ENCODE measurements at regions not wholly inside any gene's neighbourhood (a gene's known extent, or its start where the extent isn't known, plus 50 kb on each side); places are given as distances from the start of the nearest gene placed in this dataset.

DNA sequence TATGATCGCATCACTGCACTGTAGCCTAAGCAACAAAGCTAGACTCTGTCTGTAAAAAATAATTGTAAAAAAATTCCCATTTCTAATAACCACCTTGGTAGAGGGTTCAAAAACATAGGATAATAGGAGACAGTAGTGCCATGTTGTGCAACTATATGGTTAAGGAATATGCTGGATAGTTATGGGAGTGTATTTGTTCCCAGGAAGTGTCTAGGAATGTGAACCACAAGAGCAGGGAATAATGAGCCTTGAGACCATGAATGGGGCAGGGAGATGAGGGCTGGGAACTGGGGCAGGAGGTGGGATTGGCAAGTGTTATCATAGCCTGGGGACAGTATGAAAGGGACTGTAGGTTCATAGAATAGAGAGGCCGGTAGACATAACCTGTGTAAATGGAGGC lies 50.4 kb downstream of the RUSC2 start:
- Mint-ChIP-seq H3K9me3 (no peaks in the 10 kb centered on the region), H3K4me1 (no peaks in the 10 kb centered on the region), H3K36me3 (no peaks in the 10 kb centered on the region), H3K27ac (no peak overlapping the region), H3K27me3 (peaks cover 14% of the 10 kb centered on the region), H3K4me3 (no peak overlapping the region)
- no peak for DNase-seq

GRCh38 chr9:35546853-35547252 lies 56.9 kb downstream of the RUSC2 start:
- Mint-ChIP-seq H3K36me3 (no peaks in the 10 kb centered on the region), H3K9me3 (no peaks in the 10 kb centered on the region), H3K27ac (no peak overlapping the region), H3K27me3 (no peaks in the 10 kb centered on the region), H3K4me3 (no peak overlapping the region), H3K4me1 (no peaks in the 10 kb centered on the region)
- DNase-seq: no peak

DNA sequence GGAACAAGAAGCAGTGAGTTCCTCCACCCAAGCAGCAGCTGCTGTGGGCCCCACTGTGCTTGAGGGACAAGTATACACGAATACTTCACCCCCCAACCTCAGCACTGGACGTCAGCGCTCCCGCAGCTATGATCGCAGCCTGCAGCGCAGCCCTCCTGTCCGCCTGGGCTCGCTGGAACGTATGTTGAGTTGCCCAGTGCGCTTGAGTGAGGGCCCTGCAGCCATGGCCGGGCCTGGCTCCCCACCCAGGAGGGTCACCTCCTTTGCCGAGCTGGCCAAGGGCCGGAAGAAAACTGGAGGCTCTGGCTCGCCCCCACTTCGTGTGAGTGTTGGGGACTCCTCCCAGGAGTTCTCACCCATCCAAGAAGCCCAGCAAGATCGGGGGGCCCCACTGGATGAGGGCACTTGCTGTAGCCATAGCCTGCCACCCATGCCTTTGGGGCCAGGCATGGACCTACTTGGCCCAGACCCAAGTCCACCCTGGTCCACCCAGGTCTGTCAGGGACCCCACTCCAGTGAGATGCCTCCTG lies 57.1 kb upstream of the TESK1 start:
- Mint-ChIP-seq H3K36me3 (no peaks in the 10 kb centered on the region), H3K4me3 (no peak overlapping the region), H3K27ac (no peak overlapping the region), H3K27me3 (no peaks in the 10 kb centered on the region), H3K4me1 (no peaks in the 10 kb centered on the region), H3K9me3 (no peaks in the 10 kb centered on the region)
- DNase-seq: no peak

DNA sequence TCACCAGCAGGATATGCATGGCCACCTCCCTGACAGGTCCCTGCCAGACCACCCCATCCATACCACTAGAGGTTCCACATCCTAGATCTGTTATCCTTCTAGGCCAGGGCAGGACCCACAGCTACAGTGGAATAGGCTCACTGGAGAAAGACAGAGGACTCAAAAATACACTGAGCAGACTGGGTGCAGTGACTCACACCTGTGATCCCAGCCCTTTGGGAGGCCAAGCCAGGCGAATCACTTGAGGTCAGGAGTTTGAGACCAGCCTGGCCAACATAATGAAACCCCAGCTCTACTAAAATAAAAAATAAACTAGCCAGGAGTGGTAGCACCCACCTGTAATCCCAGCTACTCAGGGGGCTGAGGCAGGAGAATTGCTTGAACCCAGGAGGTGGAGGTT lies 56.5 kb upstream of the TESK1 start:
- no peak for DNase-seq
- no peak overlapping the region for H3K4me3 Mint-ChIP-seq
- H3K4me1 Mint-ChIP-seq: no peaks in the 10 kb centered on the region
- H3K36me3 Mint-ChIP-seq: no peaks in the 10 kb centered on the region
- H3K27me3 Mint-ChIP-seq: no peaks in the 10 kb centered on the region
- no peak overlapping the region for H3K27ac Mint-ChIP-seq
- no peaks in the 10 kb centered on the region for H3K9me3 Mint-ChIP-seq

GRCh38 chr9:35549441-35549840 lies 55.6 kb upstream of the TESK1 start:
- Mint-ChIP-seq H3K9me3 (no peaks in the 10 kb centered on the region), H3K4me1 (no peaks in the 10 kb centered on the region), H3K4me3 (no peak overlapping the region), H3K27ac (no peak overlapping the region), H3K27me3 (no peaks in the 10 kb centered on the region), H3K36me3 (no peaks in the 10 kb centered on the region)
- no peak for DNase-seq

GRCh38 chr9:35552376-35552775 lies 52.7 kb upstream of the TESK1 start:
- Mint-ChIP-seq H3K9me3 (no peaks in the 10 kb centered on the region), H3K4me3 (no peak overlapping the region)

GRCh38 chr9:35552837-35553236 lies 52.2 kb upstream of the TESK1 start:
- no peak for DNase-seq
- Mint-ChIP-seq H3K4me3 (no peak overlapping the region), H3K27ac (no peak overlapping the region), H3K4me1 (no peaks in the 10 kb centered on the region), H3K27me3 (no peaks in the 10 kb centered on the region), H3K36me3 (no peaks in the 10 kb centered on the region), H3K9me3 (no peaks in the 10 kb centered on the region)

More at GRCh38 chr9:35552376-35552775, 52.7 kb upstream of the TESK1 start:
- Mint-ChIP-seq H3K36me3 (no peaks in the 10 kb centered on the region), H3K27ac (no peak overlapping the region), H3K4me1 (no peaks in the 10 kb centered on the region), H3K27me3 (no peaks in the 10 kb centered on the region)
- DNase-seq: no peak

DNA sequence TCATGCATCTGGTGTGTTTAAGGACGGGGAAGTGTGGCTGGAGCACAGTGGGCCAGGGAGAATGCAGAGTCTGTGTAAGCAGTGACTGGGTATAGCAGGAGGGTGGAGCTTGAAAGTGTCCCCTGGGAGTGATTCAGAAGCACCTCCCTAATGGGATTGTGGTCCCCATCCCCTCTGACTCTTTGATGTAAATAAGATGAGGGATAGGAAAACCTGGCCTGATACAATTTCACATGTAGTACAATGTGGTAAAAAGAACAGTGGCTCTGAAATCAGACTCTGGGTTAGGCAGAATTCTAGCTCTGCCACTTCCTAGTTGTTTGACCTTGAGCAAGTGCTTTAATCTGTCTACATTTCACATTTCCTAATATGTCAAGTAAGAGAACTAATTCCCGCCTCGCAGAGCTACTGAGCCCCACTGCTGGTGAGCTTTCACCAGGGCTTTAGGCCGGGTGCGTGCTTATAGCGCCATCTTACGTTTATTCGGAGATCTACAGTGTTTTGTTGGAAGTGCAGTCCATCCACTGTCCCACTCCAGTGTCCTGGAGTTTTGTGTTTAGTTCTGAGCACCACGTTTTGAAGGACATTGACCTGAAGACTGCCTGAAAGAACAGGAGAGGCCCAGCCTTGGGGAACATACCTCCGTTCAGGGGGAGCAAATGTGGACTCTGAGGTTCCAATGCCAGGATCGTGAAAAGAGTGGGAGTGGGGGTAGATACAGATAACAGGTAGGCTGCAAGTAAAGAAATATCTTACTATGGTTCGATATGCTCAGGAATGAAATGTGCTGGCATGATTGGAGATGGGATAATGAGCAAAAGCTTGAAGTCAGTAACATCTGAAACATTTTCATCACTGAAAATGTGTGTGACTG lies 51.2 kb upstream of the TESK1 start:
- Mint-ChIP-seq H3K4me1 (no peaks in the 10 kb centered on the region), H3K27ac (no peak overlapping the region), H3K4me3 (no peak overlapping the region), H3K36me3 (no peaks in the 10 kb centered on the region), H3K27me3 (no peaks in the 10 kb centered on the region), H3K9me3 (no peaks in the 10 kb centered on the region)
- DNase-seq: peak; percentile 32

- no peak overlapping the region for H3K27ac Mint-ChIP-seq
- DNase-seq: no peak
- H3K27me3 Mint-ChIP-seq: no peaks in the 10 kb centered on the region
Measured at GRCh38 chr9:35555246-35555701, 49.8 kb upstream of the TESK1 start.

More at GRCh38 chr9:35555246-35555701, 49.8 kb upstream of the TESK1 start:
- H3K36me3 Mint-ChIP-seq: no peaks in the 10 kb centered on the region
- H3K4me1 Mint-ChIP-seq: no peaks in the 10 kb centered on the region
- H3K4me3 Mint-ChIP-seq: no peak overlapping the region
- H3K9me3 Mint-ChIP-seq: no peaks in the 10 kb centered on the region

Measured in activated naive CD8-positive, alpha-beta T cell treated with anti-CD3 and anti-CD28 coated beads for 36 hours (primary cell).